AG04449 (cell line): ENCODE measurements at regions not wholly inside any gene's neighbourhood (a gene's known extent, or its start where the extent isn't known, plus 50 kb on each side); places are given as distances from the start of the nearest gene placed in this dataset.

Experiments
- CTCF ChIA-PET: fragments of 350-600 bp; formaldehyde crosslinking; extraction: SDS; loops from one replicate; lab custom pipeline; 2021; ENCODE audit warnings: antibody characterized with exemption; lab: Yijun Ruan, JAX
- POLR2A ChIA-PET: fragments of 400-600, 350-600 bp; formaldehyde crosslinking; extraction: SDS; loops from one replicate; lab custom pipeline; 2020; ENCODE audit warnings: antibody characterized with exemption, inconsistent platforms; lab: Yijun Ruan, JAX
- DNase-seq: peaks from one replicate; pipeline ENCODE4 v3.0.0-alpha.2; 2010; ENCODE audit warnings: low read depth, low spot score
- H3K4me3 ChIP-seq: 2 replicates; pipeline ENCODE4 v1.5.1; 2011; ENCODE audit warnings: low read depth, mild to moderate bottlenecking, control low read depth, low read length
- TF ChIP-seq, protein P1 (sequence below): IDR thresholded peaks from one replicate; pipeline ENCODE4 v1.5.1; 2011; ENCODE audit warnings: mild to moderate bottlenecking, moderate library complexity, low read length, control low read depth, inconsistent platforms; ENCODE audit not compliant: insufficient read depth; ENCODE audit errors: missing control alignments

DNA sequence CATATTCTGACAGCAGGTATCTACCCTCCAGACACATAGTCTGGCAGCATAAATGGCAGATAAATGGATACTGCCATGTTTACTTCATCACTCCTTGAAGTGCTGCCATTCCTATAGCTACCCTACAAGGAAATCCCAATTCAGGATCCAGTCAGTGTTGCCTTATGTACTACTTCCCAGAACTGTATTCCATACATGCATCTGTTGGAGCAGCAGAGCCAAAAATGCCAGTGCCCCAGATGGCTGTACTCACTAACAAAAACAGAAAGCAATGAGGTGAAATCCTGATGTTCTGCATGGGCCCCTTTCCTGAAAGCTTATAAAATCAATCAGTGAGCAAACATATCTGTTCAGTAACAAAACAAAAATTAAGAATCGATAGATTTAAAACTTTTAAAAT is 490.0 kb upstream of the COX7C start:
- TF ChIP-seq, protein P1, sequence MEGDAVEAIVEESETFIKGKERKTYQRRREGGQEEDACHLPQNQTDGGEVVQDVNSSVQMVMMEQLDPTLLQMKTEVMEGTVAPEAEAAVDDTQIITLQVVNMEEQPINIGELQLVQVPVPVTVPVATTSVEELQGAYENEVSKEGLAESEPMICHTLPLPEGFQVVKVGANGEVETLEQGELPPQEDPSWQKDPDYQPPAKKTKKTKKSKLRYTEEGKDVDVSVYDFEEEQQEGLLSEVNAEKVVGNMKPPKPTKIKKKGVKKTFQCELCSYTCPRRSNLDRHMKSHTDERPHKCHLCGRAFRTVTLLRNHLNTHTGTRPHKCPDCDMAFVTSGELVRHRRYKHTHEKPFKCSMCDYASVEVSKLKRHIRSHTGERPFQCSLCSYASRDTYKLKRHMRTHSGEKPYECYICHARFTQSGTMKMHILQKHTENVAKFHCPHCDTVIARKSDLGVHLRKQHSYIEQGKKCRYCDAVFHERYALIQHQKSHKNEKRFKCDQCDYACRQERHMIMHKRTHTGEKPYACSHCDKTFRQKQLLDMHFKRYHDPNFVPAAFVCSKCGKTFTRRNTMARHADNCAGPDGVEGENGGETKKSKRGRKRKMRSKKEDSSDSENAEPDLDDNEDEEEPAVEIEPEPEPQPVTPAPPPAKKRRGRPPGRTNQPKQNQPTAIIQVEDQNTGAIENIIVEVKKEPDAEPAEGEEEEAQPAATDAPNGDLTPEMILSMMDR: no peak
- no peak overlapping the region for H3K4me3 ChIP-seq
- ChIA-PET POLR2A (no interaction called here), CTCF (no interaction called here)
- DNase-seq: no peak

DNA sequence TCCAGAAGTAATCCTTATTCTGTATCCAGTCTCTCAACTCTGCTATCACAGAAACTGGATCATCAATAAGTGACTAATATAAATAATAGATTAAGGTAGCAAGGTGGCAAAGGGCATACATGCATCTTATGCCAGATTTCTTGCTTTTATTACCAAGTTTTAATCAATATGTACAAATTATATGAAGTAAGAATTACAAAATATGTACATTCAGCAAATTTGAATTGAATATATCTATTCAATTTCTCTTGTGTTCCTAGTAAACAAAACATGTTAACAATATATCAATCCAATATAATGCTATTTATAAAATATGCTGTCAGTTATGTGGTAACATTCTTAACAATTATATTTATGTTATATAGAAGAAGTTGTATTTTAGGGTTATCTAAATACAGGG is 488.7 kb upstream of the COX7C start:
- POLR2A ChIA-PET: no interaction called here
- no peak for DNase-seq
- TF ChIP-seq, protein P1: no peak

DNA sequence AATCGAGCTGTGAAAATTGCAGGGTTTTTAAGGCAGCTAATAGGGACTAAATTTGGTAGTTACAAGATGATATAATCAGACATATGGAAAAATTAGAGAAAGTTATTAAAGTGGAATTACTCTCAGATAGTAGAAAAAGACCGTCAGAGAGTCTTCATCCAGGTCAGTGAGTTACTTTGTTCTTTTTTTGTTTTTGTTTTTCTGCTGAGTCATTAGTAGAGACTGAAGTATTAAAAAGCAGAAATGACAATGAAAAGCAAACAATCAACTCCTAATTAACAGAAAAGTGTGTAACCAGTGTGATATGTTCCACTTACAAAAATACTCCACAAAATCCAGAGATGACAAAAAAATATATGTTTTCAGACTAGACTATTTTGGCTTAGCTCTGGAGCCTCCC is 480.4 kb upstream of the COX7C start:
- POLR2A ChIA-PET: no interaction called here
- H3K4me3 ChIP-seq: no peak overlapping the region
- no peak for DNase-seq
- TF ChIP-seq, protein P1: no peak
- CTCF ChIA-PET: no interaction called here

More for the DNA sequence above, 488.7 kb upstream of the COX7C start:
- no peak overlapping the region for H3K4me3 ChIP-seq
- CTCF ChIA-PET: no interaction called here

DNA sequence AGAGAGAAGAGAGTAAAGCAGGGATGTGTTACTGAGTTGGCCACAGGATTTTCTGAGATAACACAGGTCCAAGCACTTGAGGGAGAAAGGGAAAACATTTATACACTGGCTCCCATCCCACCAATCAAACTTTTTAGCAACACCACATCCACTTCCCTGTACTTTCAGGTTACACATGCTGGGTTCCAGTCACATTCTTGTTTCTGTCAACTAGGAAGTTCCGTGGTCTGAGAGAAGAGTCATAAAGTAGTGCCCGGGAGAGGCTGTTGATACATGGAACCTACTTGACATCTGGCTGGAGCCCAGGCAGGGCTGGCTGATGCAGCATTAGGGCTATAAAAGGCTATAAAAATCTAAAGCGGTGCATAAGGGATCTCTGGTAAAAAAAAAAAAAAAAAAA is 473.9 kb upstream of the COX7C start:
- no peak overlapping the region for H3K4me3 ChIP-seq
- no peak for DNase-seq
- CTCF ChIA-PET: no interaction called here
- TF ChIP-seq, protein P1: no peak
- POLR2A ChIA-PET: no interaction called here

DNA sequence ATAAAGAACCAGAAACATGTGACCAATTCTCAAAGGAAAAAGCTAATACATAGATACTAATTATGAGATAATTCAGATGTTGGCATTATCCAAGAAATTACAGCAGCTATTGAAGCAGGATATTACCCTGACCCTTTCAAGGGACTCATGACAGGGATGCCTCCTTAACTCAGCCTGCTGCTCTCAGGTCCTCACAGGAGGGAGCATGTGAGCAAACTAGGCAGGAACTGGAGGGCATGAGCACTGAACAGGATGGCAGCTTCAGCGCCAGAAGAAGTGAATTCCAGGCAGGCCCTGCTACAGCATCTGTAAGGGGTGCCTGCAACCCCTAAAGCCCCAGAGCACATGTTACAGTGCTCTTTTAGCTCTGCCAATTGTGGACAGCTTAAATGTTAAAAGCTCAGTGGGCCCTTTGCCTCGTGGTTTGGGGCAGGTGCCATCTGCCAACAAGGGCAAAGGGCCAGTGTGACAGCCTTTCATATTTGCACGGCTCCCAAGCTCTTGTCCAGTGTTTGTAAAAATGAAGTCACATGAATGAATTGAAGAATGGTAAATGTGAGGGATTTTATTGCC is 464.7 kb upstream of the COX7C start:
- ChIA-PET POLR2A (no interaction called here), CTCF (no interaction called here)
- H3K4me3 ChIP-seq: no peak overlapping the region
- TF ChIP-seq, protein P1: no peak
- DNase-seq: no peak

DNA sequence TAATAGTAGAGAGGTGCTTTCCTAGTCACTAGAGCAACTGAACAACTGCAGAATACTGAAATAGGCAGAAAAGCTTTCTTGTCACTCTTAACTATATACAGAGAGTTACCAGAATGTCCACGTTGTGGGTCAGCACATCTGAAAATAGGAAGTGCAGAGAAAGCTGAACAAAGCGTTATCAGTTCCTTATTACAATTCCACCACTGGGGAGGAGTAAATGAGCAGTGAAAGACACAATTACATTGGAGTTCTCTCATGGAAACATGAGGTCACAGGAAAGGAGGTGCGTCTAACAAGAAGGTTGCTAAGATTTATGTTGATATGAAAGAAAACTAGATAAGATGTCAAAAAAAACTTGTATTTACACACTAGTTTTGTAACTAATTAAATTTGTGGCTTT is 461.9 kb upstream of the COX7C start:
- DNase-seq: no peak
- CTCF ChIA-PET: no interaction called here
- POLR2A ChIA-PET: no interaction called here
- H3K4me3 ChIP-seq: no peak overlapping the region
- TF ChIP-seq, protein P1: no peak
